AG04449 (cell line): ENCODE measurements at regions not wholly inside any gene's neighbourhood (a gene's known extent, or its start where the extent isn't known, plus 50 kb on each side); places are given as distances from the start of the nearest gene placed in this dataset.

Experiments used
- CTCF ChIA-PET: fragments of 350-600 bp; formaldehyde crosslinking; extraction: SDS; loops from one replicate; lab custom pipeline; 2021; ENCODE audit warnings: antibody characterized with exemption; lab: Yijun Ruan, JAX
- POLR2A ChIA-PET: fragments of 400-600, 350-600 bp; formaldehyde crosslinking; extraction: SDS; loops from one replicate; lab custom pipeline; 2020; ENCODE audit warnings: antibody characterized with exemption, inconsistent platforms; lab: Yijun Ruan, JAX
- DNase-seq: peaks from one replicate; pipeline ENCODE4 v3.0.0-alpha.2; 2010; ENCODE audit warnings: low read depth, low spot score
- H3K4me3 ChIP-seq: 2 replicates; pipeline ENCODE4 v1.5.1; 2011; ENCODE audit warnings: low read depth, mild to moderate bottlenecking, control low read depth, low read length
- CTCF ChIP-seq: IDR thresholded peaks from one replicate; pipeline ENCODE4 v1.5.1; 2011; ENCODE audit warnings: mild to moderate bottlenecking, moderate library complexity, low read length, control low read depth, inconsistent platforms; ENCODE audit not compliant: insufficient read depth; ENCODE audit errors: missing control alignments

DNA sequence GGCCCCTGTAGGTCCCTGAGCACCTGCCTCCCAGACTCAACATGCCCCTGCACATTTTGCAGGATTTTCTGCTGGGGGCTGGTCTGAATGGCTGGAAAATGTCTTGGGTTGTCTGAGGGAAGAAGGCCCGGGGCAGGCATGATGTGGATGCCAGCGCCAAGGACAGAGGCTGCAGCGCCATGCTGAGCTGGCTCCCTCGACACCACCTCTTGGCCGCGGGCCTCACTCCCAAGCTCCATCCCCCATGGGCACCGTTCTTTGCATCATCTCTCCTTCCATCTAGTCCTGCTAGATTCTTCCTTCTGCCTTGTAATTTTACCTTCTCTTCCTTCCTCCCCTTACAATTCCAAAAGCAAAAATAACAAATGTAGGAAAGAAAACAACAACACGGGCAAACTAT is 70.6 kb downstream of the ZIC5 start:
- no peak for DNase-seq
- POLR2A ChIA-PET = no interaction called here
- H3K4me3 ChIP-seq = no peak overlapping the region
- CTCF ChIA-PET = interaction anchor here (1.2 to 1.6 kb wide), 4 partner anchors 12 to 333 kb away, joined by 3 to 7 read pairs (median 4); no protein-coding TSS in a partner anchor
- TF ChIP-seq CTCF = no peak

DNA sequence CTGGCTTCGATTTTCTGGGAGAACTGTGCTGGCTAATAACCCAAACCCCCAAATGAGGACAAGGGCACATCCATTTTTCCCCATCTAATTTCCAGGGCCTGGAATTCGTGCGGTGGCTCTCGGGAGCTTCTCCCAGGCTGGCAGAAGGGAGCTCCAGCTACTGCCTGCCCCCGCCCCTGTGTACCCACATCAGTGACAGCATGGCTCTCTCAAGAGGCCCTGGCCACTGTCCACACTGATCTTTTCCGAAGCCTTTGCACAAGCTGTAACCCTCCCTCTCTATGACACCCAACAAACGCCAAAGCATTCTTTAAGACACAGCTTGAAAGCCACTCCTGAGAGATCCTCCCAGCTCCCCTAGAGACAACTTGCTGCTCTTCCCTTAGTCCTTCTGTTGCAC is 73.1 kb downstream of the ZIC5 start:
- TF ChIP-seq CTCF = no peak
- CTCF ChIA-PET = interaction anchor here (0.9 to 2.2 kb wide), 4 partner anchors 15 to 242 kb away, joined by 3 to 11 read pairs (median 4); no protein-coding TSS in a partner anchor
- POLR2A ChIA-PET = no interaction called here
- no peak overlapping the region for H3K4me3 ChIP-seq
- no peak for DNase-seq

- ChIA-PET CTCF (interaction anchor here (2.2 kb wide), 1 partner anchor 19 kb away, joined by 11 read pairs; no protein-coding TSS in a partner anchor), POLR2A (no interaction called here)
- no peak for DNase-seq
- H3K4me3 ChIP-seq = no peak overlapping the region
- TF ChIP-seq CTCF = no peak
These were observed 74.5 kb downstream of the ZIC5 start for GRCh38 chr13:99897076-99897440.

GRCh38 chr13:99896369-99897075 is 75.0 kb downstream of the ZIC5 start:
- ChIA-PET POLR2A (no interaction called here), CTCF (no interaction called here)
- H3K4me3 ChIP-seq = no peak overlapping the region
- TF ChIP-seq CTCF = no peak
- no peak for DNase-seq

DNA sequence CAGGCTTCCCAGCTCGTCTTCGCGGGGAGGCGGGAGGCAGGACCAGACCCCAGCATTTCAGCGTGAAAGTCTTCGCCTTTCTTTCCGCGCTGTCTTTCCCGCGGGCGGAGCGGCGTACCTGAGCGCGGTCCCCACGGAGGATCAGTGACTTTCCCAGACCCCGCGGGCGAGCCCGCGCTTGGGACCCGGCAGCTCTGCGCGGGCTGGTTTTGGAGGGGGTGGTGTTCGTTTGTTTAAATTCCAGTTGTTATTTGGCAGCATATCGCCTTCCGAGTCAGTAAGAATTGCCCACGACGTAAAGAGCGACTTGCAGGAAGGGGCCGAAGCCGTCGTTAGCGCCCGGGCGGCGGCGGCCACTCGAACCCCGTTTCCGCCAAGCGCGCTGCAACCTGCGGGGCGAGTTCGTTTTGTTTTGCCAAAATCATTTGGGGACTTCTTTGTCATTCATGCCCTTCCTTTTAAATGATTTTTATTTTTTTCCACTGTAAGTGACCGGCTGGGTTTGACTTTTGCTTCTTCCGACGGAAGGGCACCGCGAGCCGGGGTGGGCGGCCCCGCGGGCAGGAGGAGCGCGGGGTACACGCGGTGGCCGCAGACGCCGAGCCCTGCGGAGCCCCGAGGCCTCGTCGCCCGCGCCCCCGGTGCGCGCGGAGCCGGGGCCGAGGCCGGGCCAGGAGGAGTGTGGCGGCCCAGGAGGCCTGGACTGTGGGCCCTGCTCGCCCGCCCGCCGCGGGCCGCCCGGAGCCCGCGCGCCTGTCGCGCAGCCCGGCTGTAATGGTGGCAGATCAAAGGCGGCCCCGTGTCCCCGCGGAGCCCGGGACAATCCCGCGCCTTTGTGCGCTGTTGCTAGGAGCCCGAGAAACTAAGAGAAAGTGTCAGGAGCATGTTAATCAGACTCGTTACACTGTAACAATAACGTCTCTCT is 75.9 kb downstream of the ZIC5 start:
- TF ChIP-seq CTCF = no peak
- POLR2A ChIA-PET = no interaction called here
- CTCF ChIA-PET = no interaction called here
- DNase-seq = no peak
- peak overlapping the region; percentile 15 for H3K4me3 ChIP-seq
